Fibroblast of villous mesenchyme (primary cell): ENCODE measurements at regions not wholly inside any gene's neighbourhood (a gene's known extent, or its start where the extent isn't known, plus 50 kb on each side); places are given as distances from the start of the nearest gene placed in this dataset.

Experiments
- DNase-seq: peaks from one replicate; pipeline ENCODE4 v3.0.0-alpha.2; 2010; ENCODE audit warnings: low read depth
- H3K4me3 ChIP-seq: 2 replicates; pipeline ENCODE4 v1.5.1; 2011; ENCODE audit warnings: low read depth, mild to moderate bottlenecking, low read length
- CTCF ChIP-seq: IDR thresholded peaks from 2 replicates; pipeline ENCODE4 v1.5.1; 2012; ENCODE audit warnings: low read depth, mild to moderate bottlenecking, low read length; ENCODE audit not compliant: insufficient read depth

- no peak for DNase-seq
- no peak overlapping the region for H3K4me3 ChIP-seq
- TF ChIP-seq CTCF, result no peak
Observed at GRCh38 chr22:49193901-49194465, 633.7 kb downstream of the BRD1 start.

DNA sequence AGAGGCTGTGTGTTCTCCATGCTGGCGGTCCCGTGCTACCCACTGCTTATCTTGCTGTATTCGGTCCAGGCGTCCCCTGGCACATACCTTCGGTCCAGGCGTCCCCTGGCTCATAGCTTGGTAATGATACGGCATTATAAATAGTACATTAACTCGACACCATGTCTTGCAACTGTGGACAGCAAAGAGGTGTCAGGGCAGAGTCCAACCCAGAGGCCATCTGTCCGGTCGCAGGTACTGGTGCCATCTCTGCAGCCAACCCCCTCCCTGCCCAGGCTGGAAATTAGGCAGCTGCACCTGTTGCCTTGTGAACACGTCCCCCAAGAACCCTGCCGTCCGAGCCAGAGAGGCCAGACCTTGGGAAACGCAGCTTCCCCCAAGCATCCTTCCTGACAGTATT lies 634.3 kb downstream of the BRD1 start:
- DNase-seq, result no peak
- TF ChIP-seq CTCF, result no peak
- no peak overlapping the region for H3K4me3 ChIP-seq

DNA sequence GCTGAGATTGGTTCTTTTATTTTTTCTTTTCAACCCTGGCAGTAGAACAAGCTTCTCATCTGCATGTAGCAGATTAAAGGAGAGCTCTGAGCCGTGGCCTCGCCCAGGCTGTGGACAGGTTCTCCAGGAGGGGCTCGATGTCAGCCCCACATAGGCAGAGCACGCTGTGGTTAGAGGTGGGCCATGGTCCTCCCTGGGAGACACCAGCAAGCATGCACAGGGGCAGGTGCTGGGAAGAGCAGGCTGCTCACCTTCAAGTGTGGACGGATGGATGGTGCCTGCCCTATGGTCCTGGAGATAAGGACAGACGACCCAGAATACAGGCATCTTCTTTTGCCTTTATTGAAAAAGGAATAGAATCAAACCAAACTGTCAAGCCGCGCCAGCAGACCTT lies 634.8 kb downstream of the BRD1 start:
- TF ChIP-seq CTCF, result no peak
- no peak overlapping the region for H3K4me3 ChIP-seq
- no peak for DNase-seq

- no peak for TF ChIP-seq CTCF
- no peak for DNase-seq
- no peak overlapping the region for H3K4me3 ChIP-seq
Observed at GRCh38 chr22:49192180-49192856, 635.4 kb downstream of the BRD1 start.

GRCh38 chr22:49191506-49191980 lies 636.1 kb downstream of the BRD1 start:
- H3K4me3 ChIP-seq, result no peak overlapping the region
- DNase-seq, result no peak
- TF ChIP-seq CTCF, result no peak

DNA sequence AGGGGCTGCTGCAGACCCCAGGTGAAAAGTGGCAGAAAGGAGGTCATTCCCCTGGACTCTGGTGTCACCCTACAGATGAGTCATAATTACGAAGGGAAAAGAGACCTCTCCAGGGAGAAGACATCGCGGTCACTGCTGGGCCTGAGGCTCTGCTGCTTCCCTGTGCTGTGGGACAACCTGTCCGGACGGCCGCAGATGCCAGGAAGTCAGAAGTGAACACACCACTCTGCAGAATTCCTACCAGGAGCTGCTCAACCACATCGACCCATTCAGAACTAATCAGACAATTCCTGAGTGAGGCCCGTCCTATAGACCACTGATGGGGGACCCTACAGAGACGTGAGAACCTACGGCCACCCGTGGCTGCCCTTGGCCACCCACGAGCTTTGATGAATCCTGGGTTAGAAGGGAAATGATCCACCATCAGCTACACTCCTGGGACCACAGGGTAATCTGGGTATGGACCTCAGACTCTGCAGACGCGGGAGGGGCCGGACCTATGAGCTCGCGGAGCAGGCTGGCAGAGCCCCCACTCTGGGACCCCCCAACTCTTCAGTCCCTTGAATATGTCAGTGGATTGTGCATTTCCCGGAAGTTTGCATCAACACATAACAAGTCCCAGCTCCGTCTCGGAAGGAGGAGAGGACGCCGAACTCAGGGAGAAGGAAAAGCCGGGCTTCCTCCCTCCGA lies 636.7 kb downstream of the BRD1 start:
- no peak for TF ChIP-seq CTCF
- no peak for DNase-seq
- H3K4me3 ChIP-seq, result no peak overlapping the region
